Muscle of leg (tissue), 3 donors: ENCODE measurements at regions not wholly inside any gene's neighbourhood (a gene's known extent, or its start where the extent isn't known, plus 50 kb on each side); places are given as distances from the start of the nearest gene placed in this dataset.
"Not testable (repeated sequence)": the region's sequence is repeated elsewhere in the genome, so short reads cannot be mapped to it uniquely, and the experiment has no call there.

Experiments used
- DNase-seq: peaks from one replicate; pipeline ENCODE4 v3.0.0; 2013
- H3K27ac ChIP-seq: one replicate; pipeline ENCODE4 v1.5.1; 2013; ENCODE audit warnings: mild to moderate bottlenecking, low read length, control low read depth
- H3K27me3 ChIP-seq: one replicate; pipeline ENCODE4 v1.6.1; 2013; ENCODE audit warnings: low read length; ENCODE audit not compliant: control insufficient read depth, insufficient read depth
- H3K36me3 ChIP-seq: one replicate; pipeline ENCODE4 v1.6.1; 2013; ENCODE audit warnings: low read length; ENCODE audit not compliant: control insufficient read depth, insufficient read depth
- H3K4me1 ChIP-seq: one replicate; pipeline ENCODE4 v1.6.1; 2013; ENCODE audit warnings: low read length; ENCODE audit not compliant: control insufficient read depth, insufficient read depth
- H3K4me3 ChIP-seq: one replicate; pipeline ENCODE4 v1.5.1; 2013; ENCODE audit warnings: low read length, control low read depth
- H3K9me3 ChIP-seq: replicated peaks from 2 replicates; pipeline ENCODE4 v1.6.1; 2013; ENCODE audit warnings: low read depth, low read length; ENCODE audit not compliant: control insufficient read depth
- WGBS: methylation state at CpG from one replicate; pipeline ENCODE4 v1.1.5; 2013; ENCODE audit warnings: missing lambda C conversion rate; ENCODE audit not compliant: insufficient coverage; 5-methylcytosine and 5-hydroxymethylcytosine counted together

GRCh38 chr2:236828820-236829219, 256.9 kb upstream of the COPS8 start:
- Histone ChIP-seq H3K4me3 (no peak overlapping the region), H3K27me3 (peaks cover 11% of the 10 kb centered on the region), H3K27ac (no peak overlapping the region), H3K9me3 (no peaks in the 10 kb centered on the region), H3K36me3 (no peaks in the 10 kb centered on the region), H3K4me1 (no peaks in the 10 kb centered on the region)
- WGBS = no CpG with 5 or more reads among the region's 2 CpGs
- DNase-seq = no peak

DNA sequence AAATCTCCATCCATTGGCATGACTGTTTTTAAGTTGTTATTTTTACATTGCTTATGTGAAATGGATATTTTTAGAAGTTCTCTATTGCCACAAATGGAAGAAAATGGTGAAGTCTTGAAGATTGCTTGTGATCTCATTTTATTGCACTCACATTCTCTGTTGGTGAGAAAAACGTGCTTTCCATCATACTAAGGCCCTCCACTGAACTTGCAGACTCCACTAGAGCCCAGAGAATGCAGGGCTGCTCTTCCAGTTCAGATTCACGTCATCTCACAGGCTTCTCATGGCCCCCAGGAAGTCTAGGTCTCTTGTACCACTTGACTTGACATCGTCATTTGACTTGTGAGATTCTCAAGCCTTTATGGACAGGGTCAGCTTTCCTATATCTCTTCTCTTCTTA, 254.8 kb upstream of the COPS8 start:
- Histone ChIP-seq H3K4me3 (no peak overlapping the region), H3K4me1 (no peaks in the 10 kb centered on the region), H3K9me3 (no peaks in the 10 kb centered on the region), H3K27me3 (peaks cover 10% of the 10 kb centered on the region), H3K27ac (no peak overlapping the region), H3K36me3 (no peaks in the 10 kb centered on the region)
- DNase-seq = no peak
- WGBS = 72% methylated on average over 3 of the region's 3 CpGs

DNA sequence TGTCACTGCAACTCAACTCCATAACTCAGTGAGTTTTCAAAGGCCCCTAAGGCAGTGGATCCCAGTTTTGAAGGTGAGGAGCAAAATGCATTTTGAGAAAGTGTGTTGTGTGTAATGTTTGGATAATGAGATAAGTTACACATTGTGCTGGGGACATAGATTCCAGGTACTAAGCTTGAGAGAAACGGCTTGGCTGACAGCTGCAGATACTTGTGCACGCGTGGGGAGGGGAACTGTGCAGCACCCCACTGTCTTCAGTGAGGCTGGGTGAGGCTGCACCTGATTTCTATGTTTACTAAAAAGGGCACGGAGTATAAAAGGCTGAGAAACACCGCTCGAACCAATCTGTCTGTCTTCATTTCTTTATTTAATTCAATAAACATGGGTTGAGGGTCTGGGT, 254.0 kb upstream of the COPS8 start:
- H3K4me3 ChIP-seq = no peak overlapping the region
- no peaks in the 10 kb centered on the region for H3K4me1 ChIP-seq
- H3K27ac ChIP-seq = no peak overlapping the region
- H3K36me3 ChIP-seq = no peaks in the 10 kb centered on the region
- 73% methylated on average over 3 of the region's 6 CpGs for WGBS
- DNase-seq = no peak
- H3K9me3 ChIP-seq = no peaks in the 10 kb centered on the region
- peaks cover 8% of the 10 kb centered on the region for H3K27me3 ChIP-seq

DNA sequence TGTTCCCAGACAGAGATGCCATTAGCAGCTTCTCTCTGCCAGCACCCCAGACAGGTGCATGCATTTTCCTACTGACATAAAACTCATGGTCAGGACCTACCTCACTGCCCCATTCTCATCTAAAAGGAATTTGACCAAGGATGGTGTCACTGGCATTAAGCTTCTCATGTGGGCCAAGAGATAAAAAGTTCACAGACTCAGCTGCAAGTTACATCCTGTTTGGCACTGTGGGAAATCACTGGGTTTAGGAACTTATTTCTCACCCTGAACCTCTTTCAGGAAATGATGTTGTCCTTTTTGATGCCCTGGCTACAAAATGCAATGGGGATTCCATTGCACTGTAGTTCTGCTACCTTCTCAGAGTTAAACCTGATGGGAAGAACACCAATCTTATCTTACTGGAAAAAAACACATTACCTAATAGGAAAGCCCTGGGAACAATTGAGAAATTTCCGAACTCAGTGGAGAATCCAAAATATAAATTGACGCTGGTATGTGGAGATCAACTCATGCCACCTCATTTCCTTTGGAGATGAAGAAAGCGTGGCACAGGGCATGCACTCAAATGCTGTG, 252.1 kb upstream of the COPS8 start:
- no peak for DNase-seq
- Histone ChIP-seq H3K27me3 (peaks cover 8% of the 10 kb centered on the region), H3K9me3 (no peaks in the 10 kb centered on the region), H3K36me3 (no peaks in the 10 kb centered on the region), H3K27ac (no peak overlapping the region), H3K4me3 (no peak overlapping the region), H3K4me1 (no peaks in the 10 kb centered on the region)
- 85% methylated on average over 2 of the region's 3 CpGs for WGBS

GRCh38 chr2:236834284-236834683, 251.4 kb upstream of the COPS8 start:
- Histone ChIP-seq H3K9me3 (no peaks in the 10 kb centered on the region), H3K27me3 (peaks cover 8% of the 10 kb centered on the region), H3K27ac (no peak overlapping the region), H3K4me3 (no peak overlapping the region), H3K4me1 (no peaks in the 10 kb centered on the region), H3K36me3 (no peaks in the 10 kb centered on the region)
- DNase-seq = no peak
- WGBS = no CpG with 5 or more reads among the region's 1 CpG

- 83% methylated on average over 1 of the region's 2 CpGs for WGBS
- Histone ChIP-seq H3K9me3 (no peaks in the 10 kb centered on the region), H3K27ac (no peak overlapping the region), H3K4me1 (no peaks in the 10 kb centered on the region), H3K4me3 (no peak overlapping the region), H3K27me3 (peaks cover 8% of the 10 kb centered on the region), H3K36me3 (no peaks in the 10 kb centered on the region)
- DNase-seq = no peak
Measured at GRCh38 chr2:236835307-236836024, 250.2 kb upstream of the COPS8 start.

- 75% methylated on average over 2 of the region's 2 CpGs for WGBS
- not testable (repeated sequence) for H3K4me3 ChIP-seq, H3K27ac ChIP-seq, H3K9me3 ChIP-seq, DNase-seq, H3K27me3 ChIP-seq, H3K4me1 ChIP-seq, H3K36me3 ChIP-seq
Measured at GRCh38 chr2:236836028-236836427, 249.7 kb upstream of the COPS8 start.

- WGBS = no CpG with 5 or more reads among the region's 3 CpGs
Measured at GRCh38 chr2:236840215-236840614, 245.5 kb upstream of the COPS8 start.

DNA sequence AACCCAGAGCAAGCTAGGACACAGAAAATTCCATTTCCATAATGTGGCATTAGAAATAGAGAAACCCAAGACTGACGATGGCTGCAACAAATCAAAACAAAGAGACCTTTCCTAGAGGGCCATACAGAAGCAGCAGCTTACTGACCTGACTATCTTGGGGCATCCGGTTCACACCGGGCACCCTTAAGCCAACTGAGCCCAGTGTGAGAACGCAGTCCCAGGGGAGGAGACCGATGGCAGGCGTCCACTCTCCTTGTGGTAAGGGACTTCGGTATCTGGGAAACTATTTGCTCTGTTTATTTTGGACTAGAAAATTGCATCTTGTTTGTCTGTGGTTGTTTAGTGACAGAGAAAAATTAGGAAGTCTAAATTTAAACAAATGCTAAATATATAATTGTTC, 244.8 kb upstream of the COPS8 start:
- Histone ChIP-seq H3K4me3 (no peak overlapping the region), H3K36me3 (no peaks in the 10 kb centered on the region), H3K4me1 (peaks cover 11% of the 10 kb centered on the region), H3K27me3 (peaks cover 2% of the 10 kb centered on the region), H3K27ac (no peak overlapping the region), H3K9me3 (no peaks in the 10 kb centered on the region)
- WGBS = 82% methylated on average over 5 of the region's 7 CpGs
- DNase-seq = no peak

More at GRCh38 chr2:236840215-236840614, 245.5 kb upstream of the COPS8 start:
- H3K36me3 ChIP-seq = no peaks in the 10 kb centered on the region
- no peak overlapping the region for H3K27ac ChIP-seq
- H3K4me1 ChIP-seq = peaks cover 11% of the 10 kb centered on the region
- no peaks in the 10 kb centered on the region for H3K9me3 ChIP-seq
- DNase-seq = no peak
- H3K4me3 ChIP-seq = no peak overlapping the region
- H3K27me3 ChIP-seq = peaks cover 2% of the 10 kb centered on the region

- Histone ChIP-seq H3K4me3 (no peak overlapping the region), H3K27ac (no peak overlapping the region), H3K27me3 (peaks cover 2% of the 10 kb centered on the region)
Measured at GRCh38 chr2:236841389-236841788, 244.3 kb upstream of the COPS8 start.

More at GRCh38 chr2:236841389-236841788, 244.3 kb upstream of the COPS8 start:
- no peaks in the 10 kb centered on the region for H3K9me3 ChIP-seq
- H3K4me1 ChIP-seq = peaks cover 11% of the 10 kb centered on the region
- no peak for DNase-seq
- H3K36me3 ChIP-seq = no peaks in the 10 kb centered on the region
- WGBS = 88% methylated on average over 6 of the region's 7 CpGs
